ENCODE measurements at regions not wholly inside any gene's neighbourhood (a gene's known extent, or its start where the extent isn't known, plus 50 kb on each side); places are given as distances from the start of the nearest gene placed in this dataset.

DNA sequence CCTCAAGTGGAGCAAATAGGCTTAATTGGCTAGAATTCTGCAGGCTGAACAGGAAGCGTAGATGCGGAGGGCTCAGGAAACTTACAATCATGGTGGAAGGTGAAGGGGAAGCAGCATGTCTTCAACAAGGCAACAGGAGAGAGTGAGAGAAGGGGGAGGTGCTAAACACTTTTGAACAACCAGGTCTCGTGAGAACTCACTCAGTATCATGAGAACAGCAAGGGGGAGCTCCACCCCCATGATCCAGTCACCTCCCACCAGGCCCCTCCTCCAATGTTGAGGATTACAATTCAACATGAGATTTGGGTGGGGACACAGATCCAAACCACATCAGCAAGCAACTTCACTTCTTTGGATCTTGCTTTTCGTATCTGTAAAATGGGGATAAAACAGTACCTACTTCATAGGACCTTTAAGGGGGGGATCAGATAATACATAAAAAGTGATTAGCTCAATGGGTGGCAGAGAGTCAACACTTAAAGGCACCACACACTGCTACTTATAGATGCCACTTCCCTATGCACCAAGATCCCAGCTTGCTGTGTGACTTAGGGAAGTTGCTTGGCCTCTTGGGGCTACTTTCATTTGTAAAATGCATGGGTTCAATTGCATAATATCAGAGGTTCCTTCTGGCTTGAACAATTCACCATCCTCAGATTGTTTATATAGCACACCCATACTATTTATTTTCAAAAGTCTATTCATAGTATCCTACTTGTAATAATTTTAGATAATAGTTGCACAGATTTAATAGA lies 184.8 kb upstream of the RPH3A start:
- no peak for TF ChIP-seq ZNF530 (tag by site-specific recombination; IDR thresholded peaks at IDR 0.05; ENCODE audit: low read depth)
- no peak for TF ChIP-seq OSR2 (tag by site-specific recombination; IDR thresholded peaks at IDR 0.05)
- TF ChIP-seq RBAK (tag by site-specific recombination; IDR thresholded peaks at IDR 0.05): no peak
- Histone ChIP-seq H3K27ac (ENCODE audit: extremely low read depth, low read depth, low read length) (no peak overlapping the region), H3K4me1 (ENCODE audit: control insufficient read depth, insufficient read depth, low read length) (no peaks in the 10 kb centered on the region; the same call in 1 of the 2 replicates), H3K9me3 (ENCODE audit: control insufficient read depth, insufficient read depth, low read depth, low read length) (no peaks in the 10 kb centered on the region), H3K36me3 (ENCODE audit: control insufficient read depth in 2 of 2, insufficient read depth in 1 of 2, low read length in 2 of 2) (no peaks in the 10 kb centered on the region), H3K4me3 (ENCODE audit: low read depth, low read length) (no peak overlapping the region)
- POLR2A ChIA-PET: no interaction called here
- CTCF ChIA-PET: no interaction called here

DNA sequence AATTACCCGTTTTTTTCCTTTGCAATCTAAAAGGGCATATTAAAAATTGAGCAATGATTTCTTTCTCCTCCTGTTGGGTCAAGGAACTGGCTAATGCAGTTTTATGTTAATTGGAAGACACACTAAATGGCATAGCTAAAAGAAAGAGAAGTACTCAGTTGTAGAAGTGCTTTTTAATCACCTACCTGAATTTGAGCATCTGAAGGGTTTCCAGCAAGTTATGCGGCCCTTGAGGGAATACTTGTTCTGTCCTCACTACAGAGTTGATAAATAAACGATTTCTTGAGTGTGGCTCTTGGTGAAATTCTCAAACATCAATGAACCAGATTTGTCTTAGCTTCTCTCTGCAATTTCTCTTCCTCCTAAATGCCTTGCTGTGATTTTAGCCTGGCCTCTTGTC lies 184.1 kb upstream of the RPH3A start:
- Histone ChIP-seq H3K4me1 (ENCODE audit: control insufficient read depth, insufficient read depth, low read length) (no peaks in the 10 kb centered on the region; the same call in 1 of the 2 replicates), H3K36me3 (ENCODE audit: control insufficient read depth in 2 of 2, insufficient read depth in 1 of 2, low read length in 2 of 2) (no peaks in the 10 kb centered on the region), H3K4me3 (ENCODE audit: low read depth, low read length) (no peak overlapping the region), H3K27ac (ENCODE audit: extremely low read depth, low read depth, low read length) (no peak overlapping the region), H3K9me3 (ENCODE audit: control insufficient read depth, insufficient read depth, low read depth, low read length) (no peaks in the 10 kb centered on the region)
- POLR2A ChIA-PET: no interaction called here
- no peak for TF ChIP-seq ZSCAN23 (tag by site-specific recombination; IDR thresholded peaks at IDR 0.05)
- no peak for TF ChIP-seq TCF7L2 (IDR thresholded peaks at IDR 0.05; ENCODE audit: borderline replicate concordance, low read depth, low read length)
- no peak for TF ChIP-seq ZFP37 (tag by site-specific recombination; IDR thresholded peaks at IDR 0.05)
- TF ChIP-seq, protein P1, sequence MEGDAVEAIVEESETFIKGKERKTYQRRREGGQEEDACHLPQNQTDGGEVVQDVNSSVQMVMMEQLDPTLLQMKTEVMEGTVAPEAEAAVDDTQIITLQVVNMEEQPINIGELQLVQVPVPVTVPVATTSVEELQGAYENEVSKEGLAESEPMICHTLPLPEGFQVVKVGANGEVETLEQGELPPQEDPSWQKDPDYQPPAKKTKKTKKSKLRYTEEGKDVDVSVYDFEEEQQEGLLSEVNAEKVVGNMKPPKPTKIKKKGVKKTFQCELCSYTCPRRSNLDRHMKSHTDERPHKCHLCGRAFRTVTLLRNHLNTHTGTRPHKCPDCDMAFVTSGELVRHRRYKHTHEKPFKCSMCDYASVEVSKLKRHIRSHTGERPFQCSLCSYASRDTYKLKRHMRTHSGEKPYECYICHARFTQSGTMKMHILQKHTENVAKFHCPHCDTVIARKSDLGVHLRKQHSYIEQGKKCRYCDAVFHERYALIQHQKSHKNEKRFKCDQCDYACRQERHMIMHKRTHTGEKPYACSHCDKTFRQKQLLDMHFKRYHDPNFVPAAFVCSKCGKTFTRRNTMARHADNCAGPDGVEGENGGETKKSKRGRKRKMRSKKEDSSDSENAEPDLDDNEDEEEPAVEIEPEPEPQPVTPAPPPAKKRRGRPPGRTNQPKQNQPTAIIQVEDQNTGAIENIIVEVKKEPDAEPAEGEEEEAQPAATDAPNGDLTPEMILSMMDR (tag by site-specific recombination; IDR thresholded peaks at IDR 0.05): no peak
- TF ChIP-seq ZNF544 (tag by site-specific recombination; IDR thresholded peaks at IDR 0.05): no peak
- TF ChIP-seq ZNF416 (tag by site-specific recombination; IDR thresholded peaks at IDR 0.05): no peak
- TF ChIP-seq, protein P2, sequence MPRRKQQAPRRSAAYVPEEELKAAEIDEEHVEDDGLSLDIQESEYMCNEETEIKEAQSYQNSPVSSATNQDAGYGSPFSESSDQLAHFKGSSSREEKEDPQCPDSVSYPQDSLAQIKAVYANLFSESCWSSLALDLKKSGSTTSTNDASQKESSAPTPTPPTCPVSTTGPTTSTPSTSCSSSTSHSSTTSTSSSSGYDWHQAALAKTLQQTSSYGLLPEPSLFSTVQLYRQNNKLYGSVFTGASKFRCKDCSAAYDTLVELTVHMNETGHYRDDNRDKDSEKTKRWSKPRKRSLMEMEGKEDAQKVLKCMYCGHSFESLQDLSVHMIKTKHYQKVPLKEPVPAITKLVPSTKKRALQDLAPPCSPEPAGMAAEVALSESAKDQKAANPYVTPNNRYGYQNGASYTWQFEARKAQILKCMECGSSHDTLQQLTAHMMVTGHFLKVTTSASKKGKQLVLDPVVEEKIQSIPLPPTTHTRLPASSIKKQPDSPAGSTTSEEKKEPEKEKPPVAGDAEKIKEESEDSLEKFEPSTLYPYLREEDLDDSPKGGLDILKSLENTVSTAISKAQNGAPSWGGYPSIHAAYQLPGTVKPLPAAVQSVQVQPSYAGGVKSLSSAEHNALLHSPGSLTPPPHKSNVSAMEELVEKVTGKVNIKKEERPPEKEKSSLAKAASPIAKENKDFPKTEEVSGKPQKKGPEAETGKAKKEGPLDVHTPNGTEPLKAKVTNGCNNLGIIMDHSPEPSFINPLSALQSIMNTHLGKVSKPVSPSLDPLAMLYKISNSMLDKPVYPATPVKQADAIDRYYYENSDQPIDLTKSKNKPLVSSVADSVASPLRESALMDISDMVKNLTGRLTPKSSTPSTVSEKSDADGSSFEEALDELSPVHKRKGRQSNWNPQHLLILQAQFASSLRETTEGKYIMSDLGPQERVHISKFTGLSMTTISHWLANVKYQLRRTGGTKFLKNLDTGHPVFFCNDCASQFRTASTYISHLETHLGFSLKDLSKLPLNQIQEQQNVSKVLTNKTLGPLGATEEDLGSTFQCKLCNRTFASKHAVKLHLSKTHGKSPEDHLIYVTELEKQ (tag by site-specific recombination; IDR thresholded peaks at IDR 0.05; ENCODE audit: borderline replicate concordance): no peak
- no peak for TF ChIP-seq ZNF776 (tag by site-specific recombination; IDR thresholded peaks at IDR 0.05; ENCODE audit: borderline replicate concordance)
- TF ChIP-seq KLF8 (tag by site-specific recombination; IDR thresholded peaks at IDR 0.05): no peak
- CTCF ChIA-PET: no interaction called here

DNA sequence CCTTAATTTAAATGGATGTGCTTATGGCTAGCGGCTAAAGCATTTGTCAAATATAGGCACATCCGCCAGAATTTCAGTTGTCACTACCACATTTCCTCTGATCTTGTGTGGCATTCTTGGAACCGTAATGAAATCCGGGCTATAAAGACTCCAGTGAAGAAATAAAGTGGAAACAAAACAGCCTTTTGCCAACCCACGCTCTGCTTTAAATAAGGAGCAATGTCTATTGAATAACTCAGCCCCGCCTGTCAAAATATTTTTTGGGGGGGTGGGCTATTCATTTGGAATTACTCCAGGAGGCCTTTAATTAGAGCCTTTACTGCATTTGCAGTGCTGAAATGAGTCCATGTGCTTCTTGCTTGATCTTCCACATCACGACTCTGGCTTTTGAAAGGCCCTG lies 179.6 kb upstream of the RPH3A start:
- no peak overlapping the region for H3K27ac ChIP-seq (ENCODE audit: extremely low read depth, low read depth, low read length)
- POLR2A ChIA-PET: no interaction called here
- CTCF ChIA-PET: no interaction called here
- TF ChIP-seq ZNF138 (tag by site-specific recombination; IDR thresholded peaks at IDR 0.05; ENCODE audit: borderline replicate concordance) (no peak), TRIM28 (IDR thresholded peaks at IDR 0.05; ENCODE audit: borderline replicate concordance, low read length) (no peak), SALL2 (tag by site-specific recombination; IDR thresholded peaks at IDR 0.05; ENCODE audit: borderline replicate concordance) (no peak), ZNF747 (tag by site-specific recombination; IDR thresholded peaks at IDR 0.05) (no peak), GLIS1 (tag by site-specific recombination; IDR thresholded peaks at IDR 0.05) (no peak), ZXDB (tag by site-specific recombination; IDR thresholded peaks at IDR 0.05) (no peak), MZF1 (tag by site-specific recombination; IDR thresholded peaks at IDR 0.05; ENCODE audit: borderline replicate concordance) (no peak), ZNF610 (tag by site-specific recombination; IDR thresholded peaks at IDR 0.05; ENCODE audit: borderline replicate concordance) (no peak), ZFP37 (tag by site-specific recombination; IDR thresholded peaks at IDR 0.05) (no peak), ZNF112 (tag by site-specific recombination; IDR thresholded peaks at IDR 0.05) (no peak)
- TF ChIP-seq, protein P3, sequence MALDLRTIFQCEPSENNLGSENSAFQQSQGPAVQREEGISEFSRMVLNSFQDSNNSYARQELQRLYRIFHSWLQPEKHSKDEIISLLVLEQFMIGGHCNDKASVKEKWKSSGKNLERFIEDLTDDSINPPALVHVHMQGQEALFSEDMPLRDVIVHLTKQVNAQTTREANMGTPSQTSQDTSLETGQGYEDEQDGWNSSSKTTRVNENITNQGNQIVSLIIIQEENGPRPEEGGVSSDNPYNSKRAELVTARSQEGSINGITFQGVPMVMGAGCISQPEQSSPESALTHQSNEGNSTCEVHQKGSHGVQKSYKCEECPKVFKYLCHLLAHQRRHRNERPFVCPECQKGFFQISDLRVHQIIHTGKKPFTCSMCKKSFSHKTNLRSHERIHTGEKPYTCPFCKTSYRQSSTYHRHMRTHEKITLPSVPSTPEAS (tag by site-specific recombination; IDR thresholded peaks at IDR 0.05): no peak
- TF ChIP-seq, protein P4, sequence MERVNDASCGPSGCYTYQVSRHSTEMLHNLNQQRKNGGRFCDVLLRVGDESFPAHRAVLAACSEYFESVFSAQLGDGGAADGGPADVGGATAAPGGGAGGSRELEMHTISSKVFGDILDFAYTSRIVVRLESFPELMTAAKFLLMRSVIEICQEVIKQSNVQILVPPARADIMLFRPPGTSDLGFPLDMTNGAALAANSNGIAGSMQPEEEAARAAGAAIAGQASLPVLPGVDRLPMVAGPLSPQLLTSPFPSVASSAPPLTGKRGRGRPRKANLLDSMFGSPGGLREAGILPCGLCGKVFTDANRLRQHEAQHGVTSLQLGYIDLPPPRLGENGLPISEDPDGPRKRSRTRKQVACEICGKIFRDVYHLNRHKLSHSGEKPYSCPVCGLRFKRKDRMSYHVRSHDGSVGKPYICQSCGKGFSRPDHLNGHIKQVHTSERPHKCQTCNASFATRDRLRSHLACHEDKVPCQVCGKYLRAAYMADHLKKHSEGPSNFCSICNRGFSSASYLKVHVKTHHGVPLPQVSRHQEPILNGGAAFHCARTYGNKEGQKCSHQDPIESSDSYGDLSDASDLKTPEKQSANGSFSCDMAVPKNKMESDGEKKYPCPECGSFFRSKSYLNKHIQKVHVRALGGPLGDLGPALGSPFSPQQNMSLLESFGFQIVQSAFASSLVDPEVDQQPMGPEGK (tag by site-specific recombination; IDR thresholded peaks at IDR 0.05): no peak

More for the DNA sequence above, 179.6 kb upstream of the RPH3A start:
- Histone ChIP-seq H3K36me3 (ENCODE audit: control insufficient read depth in 2 of 2, insufficient read depth in 1 of 2, low read length in 2 of 2) (no peaks in the 10 kb centered on the region), H3K4me1 (ENCODE audit: control insufficient read depth, insufficient read depth, low read length) (no peaks in the 10 kb centered on the region), H3K4me3 (ENCODE audit: low read depth, low read length) (no peak overlapping the region), H3K9me3 (ENCODE audit: control insufficient read depth, insufficient read depth, low read depth, low read length) (no peaks in the 10 kb centered on the region)

All from HEK293 (cell line).